Thyroid gland (tissue), 4 donors: ENCODE measurements at regions not wholly inside any gene's neighbourhood (a gene's known extent, or its start where the extent isn't known, plus 50 kb on each side); places are given as distances from the start of the nearest gene placed in this dataset.

Experiments used
- DNase-seq, 2 donors: peaks; one replicate each; pipeline ENCODE4 v3.0.0-alpha.2; 2019
- H3K27ac ChIP-seq, 3 donors: fragments of 200-600 bp; sonication (generic); 1 replicate in 2 of 3; 2 replicates in 1 of 3; pipeline ENCODE4 v1.5.1; 2016 to 2019; ENCODE audit warnings: mild to moderate bottlenecking in 1 of 3, moderate library complexity in 1 of 3
- H3K27me3 ChIP-seq: fragments of 200-600 bp; sonication (generic); one replicate; pipeline ENCODE4 v1.5.1; 2019
- H3K36me3 ChIP-seq, 2 donors: fragments of 200-600 bp; sonication (generic); one replicate each; pipeline ENCODE4 v1.5.1; 2016 to 2019
- H3K4me1 ChIP-seq, 2 donors: fragments of 200-600 bp; sonication (generic); one replicate each; pipeline ENCODE4 v1.5.1; 2017 to 2019
- H3K4me3 ChIP-seq, 3 donors: fragments of 200-600 bp; sonication (generic); replicated peaks in 1 of 3; 1 replicate in 2 of 3; 2 replicates in 1 of 3; pipeline ENCODE4 v1.5.1; 2016; ENCODE audit warnings: mild to moderate bottlenecking in 1 of 3
- H3K9me3 ChIP-seq: fragments of 200-600 bp; sonication (generic); one replicate; pipeline ENCODE4 v1.5.1; 2017
- CTCF ChIP-seq, 6 experiments: fragments of 200-600 bp in 3 of 6; fragments of 450-650 bp in 3 of 6; sonication (generic) in 3 of 6; IDR thresholded peaks; one replicate each; pipeline ENCODE4 v1.5.1; 2016 to 2019; ENCODE audit warnings: antibody characterized with exemption in 6 of 6, mild to moderate bottlenecking in 2 of 6, inconsistent platforms in 1 of 6, moderate library complexity in 1 of 6
- POLR2A ChIP-seq, 2 donors: fragments of 450-650 bp; IDR thresholded peaks; one replicate each; pipeline ENCODE4 v1.6.1; 2017; ENCODE audit warnings: antibody characterized with exemption in 2 of 2, mild to moderate bottlenecking in 2 of 2, moderate library complexity in 1 of 2
- WGBS, 2 donors: methylation state at CpG; one replicate each; pipeline ENCODE4 v1.1.5; 2017; 5-methylcytosine and 5-hydroxymethylcytosine counted together
- intact Hi-C: fragments of 100-400 bp; cut with DNase I; formaldehyde crosslinking; loops from one replicate; pipeline ENCODE4 v1.15.1; 2023

GRCh38 chr3:28877912-28878311 lies 403.0 kb upstream of the RBMS3 start:
- intact Hi-C loops: no loop called here
- H3K4me1 ChIP-seq: no peaks in the 10 kb centered on the region
- DNase-seq: no peak
- no peak overlapping the region for H3K27ac ChIP-seq
- WGBS, 2 donors: 86 to 94% methylated on average over 1 of the region's 1 CpG
- H3K9me3 ChIP-seq: no peaks in the 10 kb centered on the region
- H3K36me3 ChIP-seq: no peaks in the 10 kb centered on the region
- H3K27me3 ChIP-seq: no peaks in the 10 kb centered on the region
- no peak overlapping the region for H3K4me3 ChIP-seq
- TF ChIP-seq POLR2A (IDR thresholded peaks at IDR 0.05) (no peak), CTCF (IDR thresholded peaks at IDR 0.05) (no peak)

- intact Hi-C loops: no loop called here
- H3K4me3 ChIP-seq: no peak overlapping the region
- DNase-seq: no peak
- TF ChIP-seq CTCF (IDR thresholded peaks at IDR 0.05): no peak
- no peak for TF ChIP-seq POLR2A (IDR thresholded peaks at IDR 0.05)
- H3K27me3 ChIP-seq: no peaks in the 10 kb centered on the region
- H3K27ac ChIP-seq: no peak overlapping the region
- 71 to 74% methylated on average over 1 of the region's 1 CpG for WGBS, 2 donors
- H3K4me1 ChIP-seq: no peaks in the 10 kb centered on the region
- H3K9me3 ChIP-seq: no peaks in the 10 kb centered on the region
- no peaks in the 10 kb centered on the region for H3K36me3 ChIP-seq
Measured at GRCh38 chr3:28890373-28890772, 390.5 kb upstream of the RBMS3 start.

- no peaks in the 10 kb centered on the region for H3K9me3 ChIP-seq
- no peak overlapping the region for H3K4me3 ChIP-seq
- intact Hi-C loops: no loop called here
- H3K27ac ChIP-seq: no peak overlapping the region
- H3K27me3 ChIP-seq: no peaks in the 10 kb centered on the region
- no peak for TF ChIP-seq POLR2A (IDR thresholded peaks at IDR 0.05)
- no peak for TF ChIP-seq CTCF (IDR thresholded peaks at IDR 0.05)
- WGBS, 2 donors: 95% methylated on average over 4 of the region's 4 CpGs
- no peaks in the 10 kb centered on the region for H3K36me3 ChIP-seq
- no peak for DNase-seq
- H3K4me1 ChIP-seq: no peaks in the 10 kb centered on the region
Measured at GRCh38 chr3:28891485-28891884, 389.4 kb upstream of the RBMS3 start.

DNA sequence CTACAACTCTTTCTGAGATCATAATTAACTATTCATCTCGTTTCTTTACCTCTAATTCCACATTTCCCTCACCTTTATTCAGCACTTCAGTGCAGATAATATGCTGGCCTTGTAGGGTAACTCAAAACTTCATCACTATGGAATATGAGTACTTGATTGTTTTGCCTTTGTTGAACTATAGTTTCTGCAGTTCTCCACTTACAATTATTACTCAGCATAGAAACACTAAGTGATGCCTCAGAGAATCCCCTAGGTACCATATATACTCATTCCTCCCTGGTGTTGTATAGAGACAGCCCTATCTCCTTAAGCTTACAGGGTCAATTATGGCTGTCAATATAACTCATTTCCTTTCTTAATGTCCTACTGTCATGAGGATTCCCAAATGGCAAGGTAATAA lies 380.6 kb upstream of the RBMS3 start:
- intact Hi-C loops: no loop called here

GRCh38 chr3:28901018-28901417 lies 379.9 kb upstream of the RBMS3 start:
- Histone ChIP-seq H3K27me3 (no peaks in the 10 kb centered on the region), H3K4me1 (peaks cover 0 to 10% of the 10 kb centered on the region in 2 donors), H3K4me3 (no peak overlapping the region), H3K9me3 (no peaks in the 10 kb centered on the region), H3K36me3 (no peaks in the 10 kb centered on the region), H3K27ac (no peak overlapping the region)
- TF ChIP-seq POLR2A (IDR thresholded peaks at IDR 0.05) (no peak), CTCF (IDR thresholded peaks at IDR 0.05) (no peak)
- intact Hi-C loops: no loop called here
- DNase-seq: peak; percentile 61 to 69

More for the DNA sequence above, 380.6 kb upstream of the RBMS3 start:
- peaks cover 0 to 10% of the 10 kb centered on the region in 2 donors for H3K4me1 ChIP-seq
- no peak overlapping the region for H3K27ac ChIP-seq
- H3K9me3 ChIP-seq: no peaks in the 10 kb centered on the region
- H3K27me3 ChIP-seq: no peaks in the 10 kb centered on the region
- 64 to 80% methylated on average over 1 of the region's 1 CpG for WGBS, 2 donors
- H3K36me3 ChIP-seq: no peaks in the 10 kb centered on the region
- no peak for TF ChIP-seq CTCF (IDR thresholded peaks at IDR 0.05)
- TF ChIP-seq POLR2A (IDR thresholded peaks at IDR 0.05): no peak
- H3K4me3 ChIP-seq: no peak overlapping the region
- DNase-seq: no peak
